ENCODE measurements at regions not wholly inside any gene's neighbourhood (a gene's known extent, or its start where the extent isn't known, plus 50 kb on each side); places are given as distances from the start of the nearest gene placed in this dataset.
"Not testable (repeated sequence)": the region's sequence is repeated elsewhere in the genome, so short reads cannot be mapped to it uniquely, and the experiment has no call there.

GRCh38 chr10:8128511-8128910, 74.0 kb downstream of the GATA3 start:
- CTCF ChIA-PET: interaction anchor here (0.5 to 1.0 kb wide), 2 partner anchors 10 to 241 kb away, joined by 3 read pairs; no protein-coding TSS in a partner anchor
- POLR2A ChIA-PET: no interaction called here

DNA sequence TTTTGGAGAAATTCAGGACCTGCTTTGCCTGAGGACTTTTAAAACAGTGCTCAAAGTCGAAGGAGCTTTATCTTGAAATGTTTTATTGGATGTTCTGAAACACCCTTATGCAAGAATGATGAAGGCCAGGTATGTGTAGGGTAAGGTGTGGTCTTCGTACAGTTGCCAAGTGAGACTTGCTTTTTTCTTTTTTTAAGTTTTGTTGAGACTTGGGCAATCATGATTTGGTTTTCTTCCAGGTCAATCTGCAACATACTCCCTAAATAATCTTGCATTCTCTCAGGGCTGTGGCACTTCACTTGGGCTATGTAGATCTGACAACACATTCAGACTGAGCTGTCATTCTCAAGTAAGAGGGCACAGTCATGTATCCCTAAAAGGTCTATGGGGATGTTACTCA, 75.0 kb downstream of the GATA3 start:
- POLR2A ChIA-PET: no interaction called here
- CTCF ChIA-PET: interaction anchor here (1.0 kb wide), 1 partner anchor 11 kb away, joined by 3 read pairs; no protein-coding TSS in a partner anchor

- ChIA-PET POLR2A (interaction anchor here (0.5 kb wide), 1 partner anchor 1150 kb away, joined by 3 read pairs; no protein-coding TSS in a partner anchor), CTCF (no interaction called here)
Measured at GRCh38 chr10:8130973-8131911, 76.8 kb downstream of the GATA3 start.

DNA sequence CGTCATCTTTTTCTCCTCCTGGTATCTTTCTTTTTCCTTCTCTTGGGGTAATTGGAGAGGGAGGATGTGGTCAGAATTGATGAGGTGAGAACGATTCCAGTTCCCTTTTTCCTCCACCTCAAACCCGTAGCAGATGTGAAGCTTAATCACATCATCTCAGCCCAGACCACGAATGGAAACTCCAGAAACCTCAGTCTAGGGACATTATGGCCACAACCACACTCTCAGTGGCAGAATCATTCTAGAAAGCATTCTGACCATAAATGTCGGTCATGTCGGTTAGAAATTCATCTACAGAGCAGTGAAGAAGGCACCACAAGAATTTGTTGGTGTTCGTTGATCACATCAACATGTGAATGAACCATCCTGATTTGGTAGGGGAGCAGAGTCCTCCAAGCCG, 78.7 kb downstream of the GATA3 start:
- POLR2A ChIA-PET: interaction anchor here (0.6 kb wide), 1 partner anchor 67 kb away, joined by 3 read pairs; no protein-coding TSS in a partner anchor
- CTCF ChIA-PET: interaction anchor here (1.1 kb wide), 1 partner anchor 82 kb away, joined by 3 read pairs; no protein-coding TSS in a partner anchor

DNA sequence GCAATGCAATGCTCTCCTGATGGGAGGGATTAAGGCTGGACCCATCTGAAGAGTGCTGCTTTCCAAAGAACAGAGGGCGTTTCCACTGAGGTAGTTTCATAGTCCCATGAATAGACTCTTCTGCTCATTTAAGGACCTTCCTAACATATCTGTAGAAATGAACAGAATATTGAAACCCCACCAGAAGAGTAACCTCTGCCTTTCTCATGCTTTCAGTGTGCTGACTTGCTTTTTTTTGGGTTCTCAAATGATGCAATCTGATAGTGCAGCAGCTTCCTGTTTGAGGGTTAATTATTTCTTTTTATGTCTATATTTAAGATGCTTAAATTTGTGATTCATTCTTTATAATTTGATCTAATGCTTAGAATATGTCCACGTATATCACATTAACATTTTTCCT, 82.2 kb downstream of the GATA3 start:
- ChIA-PET POLR2A (interaction anchor here (0.6 to 1.0 kb wide), 2 partner anchors 72 to 195 kb away, joined by 5 to 8 read pairs; no protein-coding TSS in a partner anchor), CTCF (interaction anchor here (0.5 to 1.1 kb wide), 2 partner anchors 52 to 188 kb away, joined by 3 to 4 read pairs; no protein-coding TSS in a partner anchor)

DNA sequence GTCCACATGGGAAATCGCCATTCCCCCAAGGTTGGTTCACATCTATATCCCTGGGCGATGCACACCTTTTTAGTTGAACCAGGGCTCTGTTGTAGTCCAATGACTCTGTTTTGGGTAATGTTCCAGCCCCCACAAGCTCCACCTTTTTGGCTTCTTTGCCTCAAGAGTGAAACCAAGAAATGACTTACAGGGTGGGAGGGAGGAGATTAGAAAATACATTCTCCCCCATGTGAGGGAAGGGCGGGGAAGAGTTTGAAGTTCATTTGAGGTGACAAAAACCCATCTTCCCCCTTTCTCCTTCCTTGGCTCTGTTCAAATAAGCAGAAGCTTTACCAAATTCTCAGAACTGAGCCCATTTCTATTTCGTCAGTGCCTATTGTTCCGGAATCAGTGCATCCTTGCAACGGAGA, 82.8 kb downstream of the GATA3 start:
- POLR2A ChIA-PET: interaction anchor here (0.6 to 1.0 kb wide), 3 partner anchors 73 to 194 kb away, joined by 3 to 8 read pairs (median 5); no protein-coding TSS in a partner anchor

GRCh38 chr10:8137726-8138125, 83.2 kb downstream of the GATA3 start:
- CTCF ChIA-PET: interaction anchor here (0.9 kb wide), 1 partner anchor 291 kb away, joined by 3 read pairs; no protein-coding TSS in a partner anchor
- POLR2A ChIA-PET: interaction anchor here (0.6 to 0.9 kb wide), 2 partner anchors 83 to 187 kb away, joined by 3 to 5 read pairs; partner anchors contain the start of gene GATA3

More for the DNA sequence above, 82.8 kb downstream of the GATA3 start:
- CTCF ChIA-PET: interaction anchor here (0.9 to 1.1 kb wide), 2 partner anchors 188 to 291 kb away, joined by 3 read pairs; no protein-coding TSS in a partner anchor

DNA sequence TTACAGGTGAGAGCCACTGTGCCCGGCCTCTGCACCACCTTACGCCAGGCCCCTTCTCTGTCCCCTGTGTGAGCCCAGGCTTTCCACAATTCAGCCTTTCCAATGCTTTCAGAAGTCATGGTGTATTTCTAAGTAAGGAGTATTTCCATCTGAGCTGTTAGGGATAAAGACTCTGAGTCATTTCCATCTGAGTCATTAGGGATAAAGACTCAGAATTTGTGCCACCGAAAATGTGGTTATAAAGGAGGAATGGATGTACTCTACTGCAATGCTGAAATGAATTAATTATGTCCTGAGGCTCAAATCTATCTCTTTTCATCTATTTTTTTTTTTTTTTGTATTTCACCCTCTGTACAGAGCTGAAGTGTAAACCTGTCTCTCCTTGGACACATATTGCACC, 84.0 kb downstream of the GATA3 start:
- CTCF ChIA-PET: interaction anchor here (0.6 kb wide), 1 partner anchor 203 kb away, joined by 3 read pairs; no protein-coding TSS in a partner anchor

GRCh38 chr10:8144496-8144895, 90.0 kb downstream of the GATA3 start:
- POLR2A ChIA-PET: no interaction called here
- CTCF ChIA-PET: no interaction called here

More for the DNA sequence above, 84.0 kb downstream of the GATA3 start:
- POLR2A ChIA-PET: interaction anchor here (0.6 kb wide), 1 partner anchor 84 kb away, joined by 5 read pairs; the partner anchor contains the start of gene GATA3

GRCh38 chr10:8146650-8147049, 92.2 kb downstream of the GATA3 start:
- CTCF ChIA-PET: no interaction called here
- POLR2A ChIA-PET: no interaction called here

GRCh38 chr10:8149991-8150390, 95.5 kb downstream of the GATA3 start:
- ChIA-PET CTCF (no interaction called here), POLR2A (no interaction called here)

- ChIA-PET POLR2A (no interaction called here), CTCF (no interaction called here)
Measured at GRCh38 chr10:8150401-8150905, 96.0 kb downstream of the GATA3 start.

DNA sequence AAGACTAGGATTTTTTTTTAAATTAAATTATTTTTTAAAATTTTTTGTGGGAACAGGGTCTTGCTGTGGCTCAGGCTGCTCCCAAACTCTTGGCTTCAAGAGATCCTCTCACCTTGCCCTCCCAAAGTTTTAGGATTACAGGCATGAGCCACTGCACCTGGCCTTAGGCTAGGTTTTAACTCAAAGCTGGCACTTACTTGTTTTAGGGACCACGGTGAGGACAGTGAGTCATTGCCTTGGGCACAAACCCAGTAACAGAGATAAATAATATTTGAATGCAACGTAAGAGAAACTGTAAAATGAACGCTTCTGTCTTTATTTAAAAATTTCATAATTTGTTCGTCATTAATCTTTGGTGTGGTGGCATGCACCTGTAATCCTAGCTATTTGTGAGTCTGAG, 96.6 kb downstream of the GATA3 start:
- ChIA-PET CTCF (interaction anchor here (1.2 kb wide), 1 partner anchor 16 kb away, joined by 3 read pairs; no protein-coding TSS in a partner anchor), POLR2A (interaction anchor here (0.5 kb wide), 1 partner anchor 77 kb away, joined by 6 read pairs; no protein-coding TSS in a partner anchor)

DNA sequence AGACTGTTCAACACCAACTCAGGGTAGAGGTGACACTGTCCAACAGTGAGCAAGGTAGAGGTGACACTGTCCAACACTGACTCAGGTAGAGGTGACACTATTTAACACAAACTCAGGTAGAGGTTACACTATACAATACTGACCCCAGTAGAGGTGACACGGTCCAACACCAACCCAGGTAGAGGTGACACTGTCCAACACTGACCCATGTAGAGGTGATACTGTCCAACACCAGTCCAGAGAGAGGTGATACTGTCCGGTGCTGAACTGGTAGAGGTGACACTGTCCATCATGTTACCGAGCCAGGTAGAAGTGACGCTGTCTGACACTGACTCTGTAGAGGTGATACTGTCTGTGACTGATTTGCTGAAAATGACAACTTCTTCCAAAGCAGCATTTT, 102.4 kb downstream of the GATA3 start:
- ChIA-PET POLR2A (no interaction called here), CTCF (no interaction called here)

- POLR2A ChIA-PET: no interaction called here
- CTCF ChIA-PET: no interaction called here
Measured at GRCh38 chr10:8158193-8159071, 103.9 kb downstream of the GATA3 start.

DNA sequence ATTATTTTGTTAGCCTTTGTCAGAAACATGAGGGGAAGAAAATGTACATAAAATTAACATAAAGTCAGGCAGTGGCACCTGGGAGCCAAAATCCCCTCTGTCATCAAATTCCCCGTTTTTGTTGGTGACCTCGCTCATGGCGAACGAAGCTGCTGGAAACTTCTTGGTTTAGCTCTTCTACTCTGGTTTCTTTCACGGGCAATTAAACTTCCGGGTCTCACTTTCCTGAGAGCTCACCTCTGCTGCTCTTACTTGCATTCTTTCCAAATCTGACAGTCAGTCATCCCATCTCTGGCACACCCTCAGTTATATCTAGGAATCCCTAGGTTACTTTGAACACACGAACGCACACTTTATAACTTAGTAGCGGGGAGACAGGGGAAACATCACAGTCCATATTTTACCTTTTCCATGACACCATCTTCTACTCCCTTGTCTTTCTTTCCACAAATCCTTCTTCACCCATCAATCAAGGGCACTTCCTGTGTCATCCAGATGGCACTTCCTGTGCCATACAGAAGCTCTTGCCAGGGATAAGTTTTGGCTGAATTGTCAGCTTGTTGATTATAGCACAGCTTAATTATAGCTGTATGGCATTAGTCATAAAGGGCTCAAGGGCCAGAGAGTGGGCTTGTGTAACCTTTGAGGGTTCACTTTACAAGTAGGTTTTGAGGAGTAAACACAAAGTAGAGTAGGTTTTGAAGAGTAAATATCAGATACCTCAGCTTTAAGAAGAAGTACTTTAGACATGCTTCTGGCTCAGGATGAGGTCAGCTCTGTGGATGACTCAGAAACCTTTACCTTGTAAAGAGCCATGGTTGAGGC, 105.1 kb downstream of the GATA3 start:
- POLR2A ChIA-PET: no interaction called here

DNA sequence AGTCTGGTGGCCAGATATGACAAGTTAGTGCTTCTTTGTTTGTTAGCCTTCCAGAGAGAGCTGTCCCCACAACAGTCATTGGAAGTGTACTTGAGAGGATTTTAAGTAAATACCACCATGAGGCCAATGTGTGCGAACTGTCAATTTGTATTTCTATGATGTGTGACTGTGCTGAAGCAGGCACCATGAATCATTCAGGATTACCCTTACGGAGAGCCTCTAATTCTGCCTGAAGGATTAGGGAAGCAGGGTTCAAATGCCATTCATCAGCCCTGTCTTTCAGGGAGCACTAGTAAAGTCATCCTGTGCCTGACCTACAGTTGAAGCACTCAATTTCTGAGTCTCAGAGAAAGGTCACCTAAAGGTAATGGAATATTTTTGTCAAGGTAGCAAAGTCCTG, 109.3 kb downstream of the GATA3 start:
- ChIA-PET POLR2A (no interaction called here), CTCF (no interaction called here)

More for the DNA sequence above, 105.1 kb downstream of the GATA3 start:
- CTCF ChIA-PET: no interaction called here

DNA sequence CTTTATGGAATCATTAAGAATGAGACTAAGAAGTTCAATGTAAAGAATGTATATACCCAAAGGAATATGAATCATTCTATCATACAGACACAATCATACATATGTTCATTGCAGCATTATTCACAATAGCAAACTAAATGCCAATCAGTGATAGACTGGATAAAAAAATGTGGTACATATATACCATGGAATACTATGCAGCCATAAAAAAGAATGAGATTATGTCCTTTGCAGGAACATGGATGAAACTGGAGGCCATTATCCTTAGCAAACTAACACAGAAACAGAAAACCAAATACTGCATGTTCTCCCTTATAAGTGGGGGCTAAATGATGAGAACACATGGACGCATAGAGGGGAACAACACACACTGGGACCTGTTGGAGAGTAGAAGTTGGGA, 110.2 kb downstream of the GATA3 start:
- POLR2A ChIA-PET: not testable (repeated sequence)

More for the DNA sequence above, 110.2 kb downstream of the GATA3 start:
- CTCF ChIA-PET: not testable (repeated sequence)
